ENCODE measurements at regions not wholly inside any gene's neighbourhood (a gene's known extent, or its start where the extent isn't known, plus 50 kb on each side); places are given as distances from the start of the nearest gene placed in this dataset.

DNA sequence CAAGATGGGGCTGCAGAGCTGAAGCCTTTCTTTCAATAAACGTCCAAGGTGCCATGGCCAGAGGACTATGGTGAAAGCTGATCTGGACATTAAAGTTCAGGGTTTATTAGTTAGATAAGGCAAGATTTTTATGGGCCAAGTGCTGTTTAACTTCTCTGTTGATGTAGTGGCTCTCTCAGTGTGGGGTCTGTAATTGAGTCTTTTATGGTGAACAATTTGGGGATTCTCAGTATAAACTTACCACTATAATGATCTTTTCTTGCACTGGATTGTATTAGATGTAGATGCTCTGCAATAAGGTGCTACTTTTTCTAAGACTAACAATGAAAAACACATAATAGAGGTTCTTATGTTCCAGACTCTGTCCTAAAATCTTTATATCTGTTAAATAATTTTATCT, 190.1 kb upstream of the KLF12 start:
- DNase-seq = no peak
- Histone ChIP-seq H3K27me3 (ENCODE audit: insufficient read depth, low read depth, severe bottlenecking) (no peaks in the 10 kb centered on the region), H3K36me3 (no peaks in the 10 kb centered on the region), H3K27ac (no peak overlapping the region), H3K4me3 (ENCODE audit: low read depth, low read length) (no peak overlapping the region), H3K9me3 (ENCODE audit: severe bottlenecking) (no peaks in the 10 kb centered on the region)
- TF ChIP-seq, protein P1, sequence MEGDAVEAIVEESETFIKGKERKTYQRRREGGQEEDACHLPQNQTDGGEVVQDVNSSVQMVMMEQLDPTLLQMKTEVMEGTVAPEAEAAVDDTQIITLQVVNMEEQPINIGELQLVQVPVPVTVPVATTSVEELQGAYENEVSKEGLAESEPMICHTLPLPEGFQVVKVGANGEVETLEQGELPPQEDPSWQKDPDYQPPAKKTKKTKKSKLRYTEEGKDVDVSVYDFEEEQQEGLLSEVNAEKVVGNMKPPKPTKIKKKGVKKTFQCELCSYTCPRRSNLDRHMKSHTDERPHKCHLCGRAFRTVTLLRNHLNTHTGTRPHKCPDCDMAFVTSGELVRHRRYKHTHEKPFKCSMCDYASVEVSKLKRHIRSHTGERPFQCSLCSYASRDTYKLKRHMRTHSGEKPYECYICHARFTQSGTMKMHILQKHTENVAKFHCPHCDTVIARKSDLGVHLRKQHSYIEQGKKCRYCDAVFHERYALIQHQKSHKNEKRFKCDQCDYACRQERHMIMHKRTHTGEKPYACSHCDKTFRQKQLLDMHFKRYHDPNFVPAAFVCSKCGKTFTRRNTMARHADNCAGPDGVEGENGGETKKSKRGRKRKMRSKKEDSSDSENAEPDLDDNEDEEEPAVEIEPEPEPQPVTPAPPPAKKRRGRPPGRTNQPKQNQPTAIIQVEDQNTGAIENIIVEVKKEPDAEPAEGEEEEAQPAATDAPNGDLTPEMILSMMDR (IDR thresholded peaks at IDR 0.05; ENCODE audit: low read depth, low read length) = no peak

DNA sequence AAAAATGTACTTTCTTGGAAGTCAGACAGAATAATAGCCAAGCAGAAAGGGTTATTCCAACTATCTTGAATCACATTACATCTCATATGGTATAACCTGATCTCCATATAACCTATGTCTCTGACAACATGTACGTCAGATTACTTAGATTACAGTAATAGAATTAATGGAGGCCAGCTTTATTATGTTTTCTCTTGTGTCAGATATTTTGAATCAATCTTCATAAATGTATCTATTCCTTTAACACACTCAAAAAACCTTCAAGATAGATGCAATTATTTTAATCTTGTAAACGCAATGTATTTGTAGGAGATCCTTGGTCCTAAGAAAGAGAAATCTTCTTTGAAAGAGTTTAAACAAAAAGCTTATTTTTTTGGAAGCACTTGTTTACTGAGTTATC, 188.4 kb upstream of the KLF12 start:
- Histone ChIP-seq H3K27me3 (ENCODE audit: insufficient read depth, low read depth, severe bottlenecking) (no peaks in the 10 kb centered on the region), H3K36me3 (no peaks in the 10 kb centered on the region), H3K4me3 (ENCODE audit: low read depth, low read length) (no peak overlapping the region), H3K9me3 (ENCODE audit: severe bottlenecking) (no peaks in the 10 kb centered on the region), H3K27ac (no peak overlapping the region)
- TF ChIP-seq, protein P1 (IDR thresholded peaks at IDR 0.05; ENCODE audit: low read depth, low read length) = no peak
- no peak for DNase-seq

DNA sequence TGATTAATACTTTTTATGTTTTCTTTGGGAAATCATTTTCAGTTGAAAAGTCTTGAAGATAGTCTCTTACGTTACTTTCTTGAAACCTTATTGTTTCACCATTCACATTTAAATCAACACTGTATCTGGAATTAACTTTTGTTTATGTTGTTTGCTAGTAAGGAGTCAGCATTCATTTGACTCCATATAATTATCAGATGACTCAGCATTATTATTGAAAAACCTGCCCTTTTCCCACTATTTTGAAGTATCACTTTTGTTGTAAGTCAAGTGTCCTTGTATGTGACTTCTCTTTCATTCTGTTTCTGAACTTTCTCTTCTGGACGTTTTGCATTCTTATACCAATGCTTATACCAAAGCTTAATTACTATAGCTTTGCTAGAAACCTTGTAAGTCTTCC, 186.1 kb upstream of the KLF12 start:
- TF ChIP-seq, protein P1 (IDR thresholded peaks at IDR 0.05; ENCODE audit: low read depth, low read length) = no peak
- Histone ChIP-seq H3K36me3 (no peaks in the 10 kb centered on the region), H3K27ac (no peak overlapping the region), H3K27me3 (ENCODE audit: insufficient read depth, low read depth, severe bottlenecking) (no peaks in the 10 kb centered on the region), H3K4me3 (ENCODE audit: low read depth, low read length) (no peak overlapping the region), H3K9me3 (ENCODE audit: severe bottlenecking) (no peaks in the 10 kb centered on the region)
- DNase-seq = no peak

DNA sequence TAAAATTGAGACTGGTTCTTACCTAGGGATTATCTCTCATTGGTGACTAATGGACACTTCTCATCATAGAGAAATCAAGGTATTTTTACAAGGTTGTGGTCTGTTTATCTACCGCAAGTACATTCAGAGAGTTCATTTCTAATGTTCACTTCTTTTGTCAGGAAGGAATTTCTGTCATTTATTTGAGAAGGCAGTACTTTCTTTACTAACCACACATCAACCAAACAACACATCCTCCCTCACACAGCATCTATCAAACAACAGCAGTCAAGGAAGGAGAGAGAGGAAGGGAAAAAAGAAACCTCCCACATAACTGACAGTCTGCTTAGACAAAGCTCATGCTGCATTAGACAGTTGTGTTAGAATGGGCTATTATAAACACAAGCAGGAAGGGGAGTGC, 182.3 kb upstream of the KLF12 start:
- TF ChIP-seq, protein P1 (IDR thresholded peaks at IDR 0.05; ENCODE audit: low read depth, low read length) = no peak
- Histone ChIP-seq H3K9me3 (ENCODE audit: severe bottlenecking) (no peaks in the 10 kb centered on the region), H3K4me3 (ENCODE audit: low read depth, low read length) (no peak overlapping the region), H3K36me3 (no peaks in the 10 kb centered on the region), H3K27me3 (ENCODE audit: insufficient read depth, low read depth, severe bottlenecking) (no peaks in the 10 kb centered on the region), H3K27ac (no peak overlapping the region)
- no peak for DNase-seq

DNA sequence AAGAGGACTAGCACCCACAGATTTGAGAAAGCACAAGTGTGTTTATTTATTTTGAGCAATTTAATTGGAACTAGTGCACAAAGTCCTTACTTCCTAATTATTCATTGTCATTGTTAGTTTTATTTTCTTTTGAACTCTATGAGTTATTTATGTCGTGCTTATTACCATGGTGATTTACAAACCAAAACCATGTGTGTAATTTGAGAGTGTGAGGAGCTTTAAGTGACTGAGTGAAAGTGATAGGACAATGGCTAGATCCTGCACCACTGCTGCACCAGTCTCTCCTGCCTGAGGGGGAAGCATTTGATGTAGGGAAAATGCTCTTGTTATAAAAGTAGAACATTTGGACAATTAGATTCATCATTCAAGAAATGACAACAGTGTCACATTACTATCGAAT, 172.3 kb upstream of the KLF12 start:
- DNase-seq = no peak
- Histone ChIP-seq H3K27ac (no peak overlapping the region), H3K36me3 (no peaks in the 10 kb centered on the region), H3K9me3 (ENCODE audit: severe bottlenecking) (no peaks in the 10 kb centered on the region), H3K4me3 (ENCODE audit: low read depth, low read length) (no peak overlapping the region), H3K27me3 (ENCODE audit: insufficient read depth, low read depth, severe bottlenecking) (no peaks in the 10 kb centered on the region)
- TF ChIP-seq, protein P1 (IDR thresholded peaks at IDR 0.05; ENCODE audit: low read depth, low read length) = no peak

DNA sequence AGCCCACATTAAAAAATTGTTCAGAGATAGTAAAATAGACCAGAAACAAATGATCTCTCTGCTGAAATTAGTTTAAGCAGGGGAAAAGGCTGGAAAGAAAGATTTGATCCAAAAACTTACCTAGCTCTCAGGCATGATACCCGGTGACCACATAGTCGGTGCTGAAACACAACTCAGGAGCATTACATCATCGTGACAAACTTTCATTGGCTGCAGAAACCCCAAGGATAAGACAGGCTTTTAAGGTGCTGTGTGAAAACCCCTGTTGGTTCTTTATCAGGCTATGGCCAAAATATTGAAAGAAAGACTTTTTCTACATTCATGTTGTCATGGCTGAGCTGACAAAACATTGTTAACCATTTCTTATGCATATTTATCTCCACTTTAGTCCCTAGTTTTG, 171.7 kb upstream of the KLF12 start:
- no peak for DNase-seq
- H3K27me3 ChIP-seq (ENCODE audit: insufficient read depth, low read depth, severe bottlenecking) = no peaks in the 10 kb centered on the region
- H3K9me3 ChIP-seq (ENCODE audit: severe bottlenecking) = no peaks in the 10 kb centered on the region
- TF ChIP-seq, protein P1 (IDR thresholded peaks at IDR 0.05; ENCODE audit: low read depth, low read length) = no peak
- no peak overlapping the region for H3K4me3 ChIP-seq (ENCODE audit: low read depth, low read length)
- H3K36me3 ChIP-seq = no peaks in the 10 kb centered on the region
- H3K27ac ChIP-seq = no peak overlapping the region

All from WERI-Rb-1 (cell line).